ENCODE measurements at regions not wholly inside any gene's neighbourhood (a gene's known extent, or its start where the extent isn't known, plus 50 kb on each side); places are given as distances from the start of the nearest gene placed in this dataset.

- BruUV-seq (replicated peaks) = no TSS peak
- TF ChIP-seq TCF7L2 (IDR thresholded peaks at IDR 0.05; ENCODE audit: low read depth, low read length) (no peak), SIN3A (IDR thresholded peaks at IDR 0.05; ENCODE audit: borderline replicate concordance, insufficient read depth, low read depth, low read length) (no peak), POLR2AphosphoS5 (IDR thresholded peaks at IDR 0.05; ENCODE audit: low read depth, low read length) (no peak)
- TF ChIP-seq, protein P1, sequence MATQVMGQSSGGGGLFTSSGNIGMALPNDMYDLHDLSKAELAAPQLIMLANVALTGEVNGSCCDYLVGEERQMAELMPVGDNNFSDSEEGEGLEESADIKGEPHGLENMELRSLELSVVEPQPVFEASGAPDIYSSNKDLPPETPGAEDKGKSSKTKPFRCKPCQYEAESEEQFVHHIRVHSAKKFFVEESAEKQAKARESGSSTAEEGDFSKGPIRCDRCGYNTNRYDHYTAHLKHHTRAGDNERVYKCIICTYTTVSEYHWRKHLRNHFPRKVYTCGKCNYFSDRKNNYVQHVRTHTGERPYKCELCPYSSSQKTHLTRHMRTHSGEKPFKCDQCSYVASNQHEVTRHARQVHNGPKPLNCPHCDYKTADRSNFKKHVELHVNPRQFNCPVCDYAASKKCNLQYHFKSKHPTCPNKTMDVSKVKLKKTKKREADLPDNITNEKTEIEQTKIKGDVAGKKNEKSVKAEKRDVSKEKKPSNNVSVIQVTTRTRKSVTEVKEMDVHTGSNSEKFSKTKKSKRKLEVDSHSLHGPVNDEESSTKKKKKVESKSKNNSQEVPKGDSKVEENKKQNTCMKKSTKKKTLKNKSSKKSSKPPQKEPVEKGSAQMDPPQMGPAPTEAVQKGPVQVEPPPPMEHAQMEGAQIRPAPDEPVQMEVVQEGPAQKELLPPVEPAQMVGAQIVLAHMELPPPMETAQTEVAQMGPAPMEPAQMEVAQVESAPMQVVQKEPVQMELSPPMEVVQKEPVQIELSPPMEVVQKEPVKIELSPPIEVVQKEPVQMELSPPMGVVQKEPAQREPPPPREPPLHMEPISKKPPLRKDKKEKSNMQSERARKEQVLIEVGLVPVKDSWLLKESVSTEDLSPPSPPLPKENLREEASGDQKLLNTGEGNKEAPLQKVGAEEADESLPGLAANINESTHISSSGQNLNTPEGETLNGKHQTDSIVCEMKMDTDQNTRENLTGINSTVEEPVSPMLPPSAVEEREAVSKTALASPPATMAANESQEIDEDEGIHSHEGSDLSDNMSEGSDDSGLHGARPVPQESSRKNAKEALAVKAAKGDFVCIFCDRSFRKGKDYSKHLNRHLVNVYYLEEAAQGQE (IDR thresholded peaks at IDR 0.05; ENCODE audit: insufficient read depth in 1 of 2, low read depth in 2 of 2, low read length in 1 of 2) = no peak
- TF ChIP-seq, protein P2, sequence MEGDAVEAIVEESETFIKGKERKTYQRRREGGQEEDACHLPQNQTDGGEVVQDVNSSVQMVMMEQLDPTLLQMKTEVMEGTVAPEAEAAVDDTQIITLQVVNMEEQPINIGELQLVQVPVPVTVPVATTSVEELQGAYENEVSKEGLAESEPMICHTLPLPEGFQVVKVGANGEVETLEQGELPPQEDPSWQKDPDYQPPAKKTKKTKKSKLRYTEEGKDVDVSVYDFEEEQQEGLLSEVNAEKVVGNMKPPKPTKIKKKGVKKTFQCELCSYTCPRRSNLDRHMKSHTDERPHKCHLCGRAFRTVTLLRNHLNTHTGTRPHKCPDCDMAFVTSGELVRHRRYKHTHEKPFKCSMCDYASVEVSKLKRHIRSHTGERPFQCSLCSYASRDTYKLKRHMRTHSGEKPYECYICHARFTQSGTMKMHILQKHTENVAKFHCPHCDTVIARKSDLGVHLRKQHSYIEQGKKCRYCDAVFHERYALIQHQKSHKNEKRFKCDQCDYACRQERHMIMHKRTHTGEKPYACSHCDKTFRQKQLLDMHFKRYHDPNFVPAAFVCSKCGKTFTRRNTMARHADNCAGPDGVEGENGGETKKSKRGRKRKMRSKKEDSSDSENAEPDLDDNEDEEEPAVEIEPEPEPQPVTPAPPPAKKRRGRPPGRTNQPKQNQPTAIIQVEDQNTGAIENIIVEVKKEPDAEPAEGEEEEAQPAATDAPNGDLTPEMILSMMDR (IDR thresholded peaks at IDR 0.05) = no peak
- in situ Hi-C loops (cut with HindIII; ENCODE audit: low pct_unique_long_range_greater_than_20kb, low sequenced_read_pairs) (no loop called here), intact Hi-C loops (cut with micrococcal nuclease; ENCODE audit: unreplicated experiment) (no loop called here)
- no peaks in the 10 kb centered on the region for H3K27me3 ChIP-seq (ENCODE audit: control insufficient read depth, insufficient read depth, low read length)
- POLR2A ChIA-PET = no interaction called here
- no peak for ATAC-seq
- no peak overlapping the region for H3K4me3 ChIP-seq (ENCODE audit: low read depth in 2 of 2, low read length in 2 of 2)
- CTCF ChIA-PET = no interaction called here
- H3K4me1 ChIP-seq (ENCODE audit: control insufficient read depth, insufficient read depth, low read length) = no peaks in the 10 kb centered on the region
- H3K27ac ChIP-seq (ENCODE audit: low read length) = no peak overlapping the region
- no peaks in the 10 kb centered on the region for H3K9me3 ChIP-seq (ENCODE audit: control insufficient read depth, insufficient read depth, low read depth, low read length)
- H3K36me3 ChIP-seq (ENCODE audit: control insufficient read depth, insufficient read depth, low read length) = no peaks in the 10 kb centered on the region
- no peak for DNase-seq (ENCODE audit: low read depth, low spot score)
Observed at GRCh38 chr1:103986792-103987191, 237.1 kb downstream of the AMY1C start.

DNA sequence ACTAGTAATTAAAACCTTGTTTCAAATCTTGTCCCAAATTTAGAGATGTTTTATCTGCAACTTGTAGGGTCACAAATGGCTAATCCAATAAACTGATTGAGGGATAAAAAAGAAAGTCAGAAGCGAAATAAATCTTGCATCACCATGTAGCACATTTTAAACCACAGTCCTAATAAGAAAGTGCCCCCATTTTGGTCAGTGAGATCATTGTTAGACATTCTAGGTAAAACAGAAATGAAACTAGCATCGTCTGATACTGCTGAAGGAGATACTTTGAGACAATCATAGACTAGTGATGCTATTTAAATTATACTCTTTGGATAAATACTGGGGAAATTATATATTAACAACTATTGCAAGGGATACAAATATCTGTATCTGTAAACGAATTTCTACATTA, 247.9 kb downstream of the AMY1C start:
- no TSS peak for BruUV-seq (replicated peaks)
- H3K27me3 ChIP-seq (ENCODE audit: control insufficient read depth, insufficient read depth, low read length) = no peaks in the 10 kb centered on the region
- in situ Hi-C loops (cut with HindIII; ENCODE audit: low pct_unique_long_range_greater_than_20kb, low sequenced_read_pairs) (no loop called here), intact Hi-C loops (cut with micrococcal nuclease; ENCODE audit: unreplicated experiment) (no loop called here)
- no peak overlapping the region for H3K27ac ChIP-seq (ENCODE audit: low read length)
- DNase-seq (ENCODE audit: low read depth, low spot score) = no peak
- ChIA-PET CTCF (no interaction called here), POLR2A (no interaction called here)
- no peaks in the 10 kb centered on the region for H3K36me3 ChIP-seq (ENCODE audit: control insufficient read depth, insufficient read depth, low read length)
- no peaks in the 10 kb centered on the region for H3K9me3 ChIP-seq (ENCODE audit: control insufficient read depth, insufficient read depth, low read depth, low read length)
- TF ChIP-seq, protein P2 (IDR thresholded peaks at IDR 0.05) = no peak
- TF ChIP-seq TCF7L2 (IDR thresholded peaks at IDR 0.05; ENCODE audit: low read depth, low read length) = no peak
- TF ChIP-seq POLR2AphosphoS5 (IDR thresholded peaks at IDR 0.05; ENCODE audit: low read depth, low read length) = no peak
- no peak for TF ChIP-seq SIN3A (IDR thresholded peaks at IDR 0.05; ENCODE audit: borderline replicate concordance, insufficient read depth, low read depth, low read length)
- TF ChIP-seq, protein P1 (IDR thresholded peaks at IDR 0.05; ENCODE audit: insufficient read depth in 1 of 2, low read depth in 2 of 2, low read length in 1 of 2) = no peak
- no peak overlapping the region for H3K4me3 ChIP-seq (ENCODE audit: low read depth in 2 of 2, low read length in 2 of 2)
- H3K4me1 ChIP-seq (ENCODE audit: control insufficient read depth, insufficient read depth, low read length) = no peaks in the 10 kb centered on the region
- ATAC-seq = no peak

All from Panc1 (cell line).